ENCODE measurements at regions not wholly inside any gene's neighbourhood (a gene's known extent, or its start where the extent isn't known, plus 50 kb on each side); places are given as distances from the start of the nearest gene placed in this dataset.
A peak's percentile ranks its signal among the peaks of the same experiment; 100 is the strongest.

DNA sequence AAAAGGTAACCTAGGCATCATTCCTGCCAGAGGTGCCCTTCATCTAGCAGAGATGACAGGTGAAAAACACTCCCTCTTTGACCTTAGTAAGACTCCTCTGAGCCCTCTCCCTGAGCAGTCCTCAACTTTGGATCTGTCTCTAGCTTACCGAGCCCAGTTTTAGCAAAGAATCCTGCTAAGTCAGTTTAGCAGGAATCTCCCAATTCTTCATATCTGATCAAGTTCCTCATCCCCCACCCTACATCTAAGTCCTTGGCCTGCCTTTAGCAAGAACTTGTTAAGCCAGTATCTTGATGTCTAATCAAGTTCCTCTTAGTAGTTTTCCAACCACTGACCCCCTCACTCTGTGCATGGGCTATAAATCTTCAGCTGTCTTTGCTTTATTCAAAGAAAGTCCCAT is 235.6 kb downstream of the OMA1 start:
- Histone ChIP-seq H3K36me3 (replicated peaks in 1 of 2; ENCODE audit: insufficient read depth in 1 of 2, low read depth in 2 of 2) (no peaks in the 10 kb centered on the region), H3K9me3 (no peaks in the 10 kb centered on the region), H3K4me1 (no peaks in the 10 kb centered on the region), H3K27me3 (no peaks in the 10 kb centered on the region), H3K4me3 (no peak overlapping the region), H3K27ac (no peak overlapping the region)
- intact Hi-C loops (cut with DNase I) = no loop called here
- 50 to 62% methylated on average over 1 of the region's 1 CpG for WGBS, 2 donors
- DNase-seq = no peak
- no peak for ATAC-seq
- TF ChIP-seq, protein P1, sequence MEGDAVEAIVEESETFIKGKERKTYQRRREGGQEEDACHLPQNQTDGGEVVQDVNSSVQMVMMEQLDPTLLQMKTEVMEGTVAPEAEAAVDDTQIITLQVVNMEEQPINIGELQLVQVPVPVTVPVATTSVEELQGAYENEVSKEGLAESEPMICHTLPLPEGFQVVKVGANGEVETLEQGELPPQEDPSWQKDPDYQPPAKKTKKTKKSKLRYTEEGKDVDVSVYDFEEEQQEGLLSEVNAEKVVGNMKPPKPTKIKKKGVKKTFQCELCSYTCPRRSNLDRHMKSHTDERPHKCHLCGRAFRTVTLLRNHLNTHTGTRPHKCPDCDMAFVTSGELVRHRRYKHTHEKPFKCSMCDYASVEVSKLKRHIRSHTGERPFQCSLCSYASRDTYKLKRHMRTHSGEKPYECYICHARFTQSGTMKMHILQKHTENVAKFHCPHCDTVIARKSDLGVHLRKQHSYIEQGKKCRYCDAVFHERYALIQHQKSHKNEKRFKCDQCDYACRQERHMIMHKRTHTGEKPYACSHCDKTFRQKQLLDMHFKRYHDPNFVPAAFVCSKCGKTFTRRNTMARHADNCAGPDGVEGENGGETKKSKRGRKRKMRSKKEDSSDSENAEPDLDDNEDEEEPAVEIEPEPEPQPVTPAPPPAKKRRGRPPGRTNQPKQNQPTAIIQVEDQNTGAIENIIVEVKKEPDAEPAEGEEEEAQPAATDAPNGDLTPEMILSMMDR (IDR thresholded peaks at IDR 0.05) = no peak
- no peak for TF ChIP-seq POLR2A (IDR thresholded peaks at IDR 0.05)

DNA sequence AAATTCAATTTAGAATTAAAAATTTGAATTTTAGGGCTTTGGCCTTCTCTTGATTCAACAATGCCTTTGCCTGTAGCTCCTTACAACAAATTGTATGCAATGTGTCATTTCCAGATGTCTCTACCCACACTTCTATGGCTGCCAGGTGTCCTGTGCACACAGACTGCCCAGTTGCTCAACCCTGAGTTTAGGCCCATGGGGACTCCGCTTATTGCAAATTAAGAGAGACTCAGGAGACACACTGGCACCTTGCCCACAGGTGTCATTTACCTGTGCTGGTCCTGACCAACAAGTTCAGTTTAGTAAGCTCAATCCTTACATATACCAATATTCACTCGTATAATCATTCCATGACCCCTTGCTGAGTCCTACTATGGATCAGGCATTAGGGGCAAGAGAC is 236.1 kb downstream of the OMA1 start:
- H3K4me3 ChIP-seq = no peak overlapping the region
- DNase-seq (peak; percentile 62 to 88 (median 80)), ATAC-seq (peak; percentile 40)
- 48 to 49% methylated on average over 2 of the region's 2 CpGs for WGBS, 2 donors
- H3K9me3 ChIP-seq = no peaks in the 10 kb centered on the region
- no peaks in the 10 kb centered on the region for H3K36me3 ChIP-seq (replicated peaks in 1 of 2; ENCODE audit: insufficient read depth in 1 of 2, low read depth in 2 of 2)
- intact Hi-C loops (cut with DNase I) = no loop called here
- no peaks in the 10 kb centered on the region for H3K27me3 ChIP-seq
- H3K27ac ChIP-seq = no peak overlapping the region
- TF ChIP-seq, protein P1 (IDR thresholded peaks at IDR 0.05) = no peak
- TF ChIP-seq POLR2A (IDR thresholded peaks at IDR 0.05) = no peak
- no peaks in the 10 kb centered on the region for H3K4me1 ChIP-seq

GRCh38 chr1:58308206-58308605 is 238.3 kb downstream of the OMA1 start:
- 56 to 85% methylated on average over 1 of the region's 1 CpG for WGBS, 2 donors
- H3K4me3 ChIP-seq = no peak overlapping the region
- DNase-seq (no peak), ATAC-seq (no peak)
- intact Hi-C loops (cut with DNase I) = no loop called here
- TF ChIP-seq, protein P1 (IDR thresholded peaks at IDR 0.05) = no peak
- TF ChIP-seq POLR2A (IDR thresholded peaks at IDR 0.05) = no peak
- no peaks in the 10 kb centered on the region for H3K4me1 ChIP-seq
- no peak overlapping the region for H3K27ac ChIP-seq
- H3K27me3 ChIP-seq = no peaks in the 10 kb centered on the region
- no peaks in the 10 kb centered on the region for H3K36me3 ChIP-seq (replicated peaks in 1 of 2; ENCODE audit: insufficient read depth in 1 of 2, low read depth in 2 of 2)
- H3K9me3 ChIP-seq = no peaks in the 10 kb centered on the region

DNA sequence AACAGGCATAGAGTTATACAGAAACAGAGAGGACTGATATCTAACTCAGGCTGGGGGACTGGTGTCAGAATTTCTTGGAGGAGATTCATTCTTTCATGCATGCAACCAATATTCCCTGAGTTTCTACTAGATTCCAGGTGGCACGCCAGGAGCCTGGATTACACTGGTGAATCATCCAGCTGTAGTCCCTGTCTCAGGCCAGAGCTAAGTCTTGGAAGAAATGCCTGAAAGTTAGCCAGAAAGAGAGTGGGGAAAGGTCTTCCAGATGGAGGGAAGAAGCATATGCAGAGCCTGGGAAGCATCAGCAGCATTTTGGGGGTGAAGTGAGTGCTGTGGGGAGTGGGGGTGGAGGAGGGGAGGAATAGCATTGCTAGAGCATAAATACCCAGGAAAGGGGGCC is 239.1 kb downstream of the OMA1 start:
- 90 to 92% methylated on average over 1 of the region's 1 CpG for WGBS, 2 donors
- intact Hi-C loops (cut with DNase I) = no loop called here
- no peak overlapping the region for H3K4me3 ChIP-seq
- H3K27me3 ChIP-seq = no peaks in the 10 kb centered on the region
- TF ChIP-seq, protein P1 (IDR thresholded peaks at IDR 0.05) = no peak
- TF ChIP-seq POLR2A (IDR thresholded peaks at IDR 0.05) = no peak
- H3K4me1 ChIP-seq = no peaks in the 10 kb centered on the region
- H3K36me3 ChIP-seq (replicated peaks in 1 of 2; ENCODE audit: insufficient read depth in 1 of 2, low read depth in 2 of 2) = no peaks in the 10 kb centered on the region
- DNase-seq = no peak
- H3K9me3 ChIP-seq = no peaks in the 10 kb centered on the region
- no peak for ATAC-seq
- no peak overlapping the region for H3K27ac ChIP-seq

DNA sequence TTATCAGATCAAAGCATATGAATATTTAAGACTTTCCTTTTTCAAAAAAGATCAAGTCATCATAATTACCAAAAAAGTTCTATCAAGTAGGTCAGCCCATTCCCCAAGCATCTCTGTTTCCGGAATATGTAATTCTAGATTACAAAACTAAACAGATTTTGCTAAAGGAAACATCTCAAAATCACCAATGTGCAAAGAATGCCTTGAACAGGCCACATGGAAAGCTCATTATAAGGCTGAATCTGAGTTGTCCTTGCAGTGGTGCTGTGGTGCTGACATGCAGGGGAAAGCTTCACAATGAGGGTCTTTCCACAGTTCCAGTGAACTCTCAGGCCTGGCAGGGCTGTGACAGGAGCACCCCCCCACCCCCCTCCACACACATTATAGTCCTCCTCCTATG is 240.9 kb downstream of the OMA1 start:
- ATAC-seq (no peak), DNase-seq (no peak)
- no peaks in the 10 kb centered on the region for H3K36me3 ChIP-seq (replicated peaks in 1 of 2; ENCODE audit: insufficient read depth in 1 of 2, low read depth in 2 of 2)
- H3K27ac ChIP-seq = no peak overlapping the region
- no peak for TF ChIP-seq POLR2A (IDR thresholded peaks at IDR 0.05)
- TF ChIP-seq, protein P1 (IDR thresholded peaks at IDR 0.05) = no peak
- H3K27me3 ChIP-seq = no peaks in the 10 kb centered on the region
- WGBS, 2 donors = 83 to 87% methylated on average over 1 of the region's 1 CpG
- intact Hi-C loops (cut with DNase I) = no loop called here
- no peaks in the 10 kb centered on the region for H3K4me1 ChIP-seq
- no peak overlapping the region for H3K4me3 ChIP-seq
- no peaks in the 10 kb centered on the region for H3K9me3 ChIP-seq

Data from body of pancreas (tissue), 4 donors.